Endodermal cell (in vitro differentiated cells): ENCODE measurements at regions not wholly inside any gene's neighbourhood (a gene's known extent, or its start where the extent isn't known, plus 50 kb on each side); places are given as distances from the start of the nearest gene placed in this dataset.

Source experiments
- DNase-seq: peaks from one replicate; pipeline ENCODE4 v3.0.0-alpha.2; 2017
- H3K27ac ChIP-seq: 2 replicates; pipeline ENCODE4 v1.5.1; 2013; ENCODE audit warnings: mild to moderate bottlenecking, low read depth, low read length, moderate library complexity
- H3K27me3 ChIP-seq: 2 replicates; pipeline ENCODE4 v1.6.1; 2013; ENCODE audit warnings: mild to moderate bottlenecking, low read length, moderate library complexity; ENCODE audit not compliant: insufficient read depth, control insufficient read depth, poor library complexity, severe bottlenecking
- H3K36me3 ChIP-seq: 2 replicates; pipeline ENCODE4 v1.7.0; 2013; ENCODE audit warnings: mild to moderate bottlenecking, low read length, moderate library complexity; ENCODE audit not compliant: control insufficient read depth, insufficient read depth
- H3K4me1 ChIP-seq: one replicate; pipeline ENCODE4 v1.7.0; 2013; ENCODE audit warnings: low read length; ENCODE audit not compliant: control insufficient read depth, insufficient read depth
- H3K4me3 ChIP-seq: 2 replicates; pipeline ENCODE4 v1.5.1; 2013; ENCODE audit warnings: mild to moderate bottlenecking, low read length, moderate library complexity
- H3K9ac ChIP-seq: 2 replicates; pipeline ENCODE4 v1.6.1; 2013; ENCODE audit warnings: mild to moderate bottlenecking, low read length, moderate library complexity; ENCODE audit not compliant: poor library complexity, severe bottlenecking; ENCODE audit errors: extremely low read depth
- H3K9me3 ChIP-seq: 2 replicates; pipeline ENCODE4 v1.6.1; 2013; ENCODE audit warnings: mild to moderate bottlenecking, low read length, moderate library complexity; ENCODE audit not compliant: control insufficient read depth
- H3K27ac Mint-ChIP-seq: 2 replicates; pipeline ENCODE4 v1.8.0; 2020; ENCODE audit warnings: mixed read lengths
- H3K27me3 Mint-ChIP-seq: 2 replicates; pipeline ENCODE4 v1.8.0; 2021; ENCODE audit warnings: mild to moderate bottlenecking, mixed read lengths; ENCODE audit not compliant: insufficient read depth
- H3K36me3 Mint-ChIP-seq: 2 replicates; pipeline ENCODE4 v1.8.0; 2020; ENCODE audit warnings: low read depth, mixed read lengths
- H3K4me1 Mint-ChIP-seq: 2 replicates; pipeline ENCODE4 v1.8.0; 2020; ENCODE audit warnings: mixed read lengths
- H3K4me3 Mint-ChIP-seq: 2 replicates; pipeline ENCODE4 v1.8.0; 2020; ENCODE audit warnings: mild to moderate bottlenecking, moderate library complexity, mixed read lengths
- H3K9me3 Mint-ChIP-seq: 2 replicates; pipeline ENCODE4 v1.8.0; 2020; ENCODE audit warnings: mild to moderate bottlenecking, mixed read lengths
- CTCF ChIP-seq: fragments of 200-600 bp; sonication (generic); conservative IDR thresholded peaks from 2 replicates; pipeline ENCODE4 v1.5.0; 2021; ENCODE audit warnings: antibody characterized with exemption, mild to moderate bottlenecking
- WGBS, 2 experiments: methylation state at CpG; one replicate each; pipeline versions ENCODE4 v1.1.5 to v1.1.7; 2013; ENCODE audit warnings: missing lambda C conversion rate in 2 of 2, mixed read lengths in 1 of 2; ENCODE audit not compliant: insufficient coverage in 1 of 2, insufficient read length in 1 of 2; 5-methylcytosine and 5-hydroxymethylcytosine counted together

- no peaks in the 10 kb centered on the region for H3K36me3 ChIP-seq
- Mint-ChIP-seq H3K4me1 (peaks cover 20% of the 10 kb centered on the region), H3K4me3 (no peak overlapping the region), H3K27me3 (no peaks in the 10 kb centered on the region), H3K27ac (no peak overlapping the region), H3K36me3 (no peaks in the 10 kb centered on the region), H3K9me3 (no peaks in the 10 kb centered on the region)
- H3K27me3 ChIP-seq, result no peaks in the 10 kb centered on the region
- 100% methylated on average over 1 of the region's 1 CpG; no CpG with 5 or more reads in 1 of the 2 experiments for WGBS, 2 experiments
- H3K4me3 ChIP-seq, result no peak overlapping the region
- DNase-seq, result no peak
- no peaks in the 10 kb centered on the region for H3K9me3 ChIP-seq
- no peak overlapping the region for H3K27ac ChIP-seq
- no peak overlapping the region for H3K9ac ChIP-seq
- TF ChIP-seq CTCF, result no peak
- H3K4me1 ChIP-seq, result no peaks in the 10 kb centered on the region
Observed at GRCh38 chr13:30006246-30006645, 155.8 kb upstream of the UBL3 start.

- H3K27me3 ChIP-seq, result no peaks in the 10 kb centered on the region
- no peak overlapping the region for H3K4me3 ChIP-seq
- no peak overlapping the region for H3K27ac ChIP-seq
- H3K4me3 Mint-ChIP-seq, result no peak overlapping the region
- TF ChIP-seq CTCF, result no peak
- no peak for DNase-seq
- H3K36me3 ChIP-seq, result no peaks in the 10 kb centered on the region
- H3K4me1 ChIP-seq, result no peaks in the 10 kb centered on the region
- no peaks in the 10 kb centered on the region for H3K27me3 Mint-ChIP-seq
- H3K9me3 Mint-ChIP-seq, result no peaks in the 10 kb centered on the region
- H3K4me1 Mint-ChIP-seq, result peaks cover 20% of the 10 kb centered on the region
- no peaks in the 10 kb centered on the region for H3K36me3 Mint-ChIP-seq
- H3K9ac ChIP-seq, result no peak overlapping the region
- H3K27ac Mint-ChIP-seq, result no peak overlapping the region
- no peaks in the 10 kb centered on the region for H3K9me3 ChIP-seq
Observed at GRCh38 chr13:30004204-30004603, 153.8 kb upstream of the UBL3 start.

- Mint-ChIP-seq H3K4me3 (no peak overlapping the region), H3K27ac (no peak overlapping the region), H3K4me1 (peaks cover 20% of the 10 kb centered on the region), H3K9me3 (no peaks in the 10 kb centered on the region), H3K36me3 (no peaks in the 10 kb centered on the region), H3K27me3 (no peaks in the 10 kb centered on the region)
- Histone ChIP-seq H3K9ac (no peak overlapping the region), H3K36me3 (no peaks in the 10 kb centered on the region), H3K27me3 (no peaks in the 10 kb centered on the region), H3K9me3 (no peaks in the 10 kb centered on the region), H3K4me3 (no peak overlapping the region), H3K27ac (no peak overlapping the region), H3K4me1 (no peaks in the 10 kb centered on the region)
- no peak for TF ChIP-seq CTCF
- WGBS, 2 experiments, result 100% methylated on average over 1 of the region's 1 CpG; no CpG with 5 or more reads in 1 of the 2 experiments
- no peak for DNase-seq
Observed at GRCh38 chr13:30002577-30002976, 152.2 kb upstream of the UBL3 start.
